Thoracic aorta (tissue), 2 donors: ENCODE measurements at regions not wholly inside any gene's neighbourhood (a gene's known extent, or its start where the extent isn't known, plus 50 kb on each side); places are given as distances from the start of the nearest gene placed in this dataset.

Experiments
- ATAC-seq: fragments of 150-250 bp; one replicate; pipeline ENCODE4 v1.8.0; 2017; ENCODE audit warnings: low read depth; ENCODE audit not compliant: insufficient number of reproducible peaks, low FRiP score
- DNase-seq: peaks from one replicate; pipeline ENCODE4 v3.0.0-alpha.2; 2020; ENCODE audit warnings: low spot score
- H3K27ac ChIP-seq, 2 donors: fragments of 200-600 bp; sonication (generic); 1 replicate in 1 of 2; 2 replicates in 1 of 2; pipeline ENCODE4 v1.5.1; 2016; ENCODE audit warnings: mild to moderate bottlenecking in 2 of 2, moderate library complexity in 2 of 2
- H3K27me3 ChIP-seq: fragments of 200-600 bp; sonication (generic); replicated peaks from 2 replicates; pipeline ENCODE4 v1.6.0; 2016; ENCODE audit warnings: mild to moderate bottlenecking; ENCODE audit not compliant: insufficient read depth
- H3K36me3 ChIP-seq: fragments of 200-600 bp; sonication (generic); one replicate; pipeline ENCODE4 v1.5.1; 2016
- H3K4me1 ChIP-seq, 2 donors: fragments of 200-600 bp; sonication (generic); 1 replicate in 1 of 2; 2 replicates in 1 of 2; pipeline versions ENCODE4 v1.5.1 to v1.6.0; 2016; ENCODE audit warnings: low read depth in 2 of 2, mild to moderate bottlenecking in 1 of 2; ENCODE audit not compliant: control insufficient read depth in 1 of 2
- H3K4me3 ChIP-seq: fragments of 200-600 bp; sonication (generic); 2 replicates; pipeline ENCODE4 v1.5.1; 2016; ENCODE audit warnings: mild to moderate bottlenecking
- H3K9me3 ChIP-seq: fragments of 200-600 bp; sonication (generic); 2 replicates; pipeline ENCODE4 v1.5.1; 2016
- TF ChIP-seq, protein P1 (sequence below): fragments of 200-600 bp; sonication (generic); IDR thresholded peaks from one replicate; pipeline ENCODE4 v1.5.1; 2019; ENCODE audit warnings: antibody characterized with exemption

DNA sequence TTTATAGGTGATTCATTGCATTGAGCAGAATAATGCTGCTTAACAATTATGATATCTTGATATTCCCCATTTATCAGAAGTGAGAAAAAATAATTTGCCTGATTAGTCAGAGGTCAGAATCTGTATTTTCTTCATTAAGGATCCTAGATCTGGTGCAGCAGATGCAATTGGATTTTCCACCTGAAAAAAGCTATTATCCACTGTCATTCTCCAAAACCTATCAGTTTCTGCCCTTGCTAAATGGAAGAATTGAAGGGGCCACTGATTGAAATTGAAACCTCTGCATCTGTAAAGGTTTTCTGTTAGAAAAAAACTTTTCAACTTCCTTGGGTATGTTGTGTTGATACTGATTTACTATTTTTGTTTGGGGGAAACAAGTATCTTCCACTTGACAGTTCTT lies 636.0 kb upstream of the NDST4 start:
- Histone ChIP-seq H3K9me3 (no peaks in the 10 kb centered on the region), H3K36me3 (no peaks in the 10 kb centered on the region), H3K4me1 (no peaks in the 10 kb centered on the region), H3K4me3 (no peak overlapping the region), H3K27ac (no peak overlapping the region), H3K27me3 (no peaks in the 10 kb centered on the region)
- DNase-seq = no peak
- TF ChIP-seq, protein P1, sequence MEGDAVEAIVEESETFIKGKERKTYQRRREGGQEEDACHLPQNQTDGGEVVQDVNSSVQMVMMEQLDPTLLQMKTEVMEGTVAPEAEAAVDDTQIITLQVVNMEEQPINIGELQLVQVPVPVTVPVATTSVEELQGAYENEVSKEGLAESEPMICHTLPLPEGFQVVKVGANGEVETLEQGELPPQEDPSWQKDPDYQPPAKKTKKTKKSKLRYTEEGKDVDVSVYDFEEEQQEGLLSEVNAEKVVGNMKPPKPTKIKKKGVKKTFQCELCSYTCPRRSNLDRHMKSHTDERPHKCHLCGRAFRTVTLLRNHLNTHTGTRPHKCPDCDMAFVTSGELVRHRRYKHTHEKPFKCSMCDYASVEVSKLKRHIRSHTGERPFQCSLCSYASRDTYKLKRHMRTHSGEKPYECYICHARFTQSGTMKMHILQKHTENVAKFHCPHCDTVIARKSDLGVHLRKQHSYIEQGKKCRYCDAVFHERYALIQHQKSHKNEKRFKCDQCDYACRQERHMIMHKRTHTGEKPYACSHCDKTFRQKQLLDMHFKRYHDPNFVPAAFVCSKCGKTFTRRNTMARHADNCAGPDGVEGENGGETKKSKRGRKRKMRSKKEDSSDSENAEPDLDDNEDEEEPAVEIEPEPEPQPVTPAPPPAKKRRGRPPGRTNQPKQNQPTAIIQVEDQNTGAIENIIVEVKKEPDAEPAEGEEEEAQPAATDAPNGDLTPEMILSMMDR = no peak
- no peak for ATAC-seq

DNA sequence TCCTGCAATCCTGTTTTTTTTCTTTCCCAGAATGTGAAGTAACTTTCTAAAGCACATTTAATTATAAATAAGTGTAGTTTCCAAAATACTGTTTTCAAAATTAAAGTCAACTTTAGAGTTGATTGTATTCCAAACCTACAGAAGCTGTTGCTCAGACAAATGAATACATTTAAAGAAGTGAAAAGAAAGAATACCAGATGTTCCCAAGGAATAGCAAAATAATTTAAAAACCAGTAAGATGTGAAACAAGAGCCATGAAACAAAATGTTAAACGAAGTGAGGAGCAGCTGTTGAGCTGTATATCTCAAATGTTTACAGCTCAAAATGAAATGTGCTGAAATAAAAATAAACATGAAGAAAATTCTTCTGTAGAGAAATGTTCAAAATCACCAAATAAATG lies 627.4 kb upstream of the NDST4 start:
- Histone ChIP-seq H3K9me3 (no peaks in the 10 kb centered on the region), H3K27me3 (no peaks in the 10 kb centered on the region), H3K4me1 (no peaks in the 10 kb centered on the region), H3K27ac (no peak overlapping the region), H3K4me3 (no peak overlapping the region), H3K36me3 (no peaks in the 10 kb centered on the region)
- ATAC-seq (no peak), DNase-seq (no peak)
- TF ChIP-seq, protein P1 = no peak

- DNase-seq (no peak), ATAC-seq (no peak)
- Histone ChIP-seq H3K4me3 (no peak overlapping the region), H3K27ac (no peak overlapping the region), H3K9me3 (no peaks in the 10 kb centered on the region), H3K4me1 (no peaks in the 10 kb centered on the region), H3K36me3 (no peaks in the 10 kb centered on the region), H3K27me3 (no peaks in the 10 kb centered on the region)
- TF ChIP-seq, protein P1 = no peak
Observed at GRCh38 chr4:115729739-115730266, 616.4 kb upstream of the NDST4 start.

- Histone ChIP-seq H3K4me3 (no peak overlapping the region), H3K9me3 (no peaks in the 10 kb centered on the region), H3K4me1 (no peaks in the 10 kb centered on the region), H3K36me3 (no peaks in the 10 kb centered on the region), H3K27me3 (no peaks in the 10 kb centered on the region), H3K27ac (no peak overlapping the region)
- DNase-seq (no peak), ATAC-seq (no peak)
- TF ChIP-seq, protein P1 = no peak
Observed at GRCh38 chr4:115723621-115724020, 610.2 kb upstream of the NDST4 start.

GRCh38 chr4:115720611-115721010 lies 607.2 kb upstream of the NDST4 start:
- Histone ChIP-seq H3K4me1 (no peaks in the 10 kb centered on the region), H3K4me3 (no peak overlapping the region), H3K36me3 (no peaks in the 10 kb centered on the region), H3K27ac (no peak overlapping the region), H3K9me3 (no peaks in the 10 kb centered on the region), H3K27me3 (no peaks in the 10 kb centered on the region)
- ATAC-seq (no peak), DNase-seq (no peak)
- TF ChIP-seq, protein P1 = no peak
